ENCODE measurements at regions not wholly inside any gene's neighbourhood (a gene's known extent, or its start where the extent isn't known, plus 50 kb on each side); places are given as distances from the start of the nearest gene placed in this dataset.

- Histone ChIP-seq H3K4me3 (ENCODE audit: control extremely low read depth in 1 of 5, extremely low read depth in 1 of 5, insufficient read depth in 1 of 5, low read depth in 2 of 5, low read length in 4 of 5) (no peak overlapping the region), H3K9ac (ENCODE audit: low read length) (no peak overlapping the region), H3K27ac (ENCODE audit: low read length in 2 of 2) (no peak overlapping the region), H3K36me3 (replicated peaks in 1 of 2; ENCODE audit: control extremely low read depth in 1 of 2, control insufficient read depth in 1 of 2, extremely low read depth in 1 of 2, insufficient read depth in 2 of 2, low read length in 1 of 2) (no peaks in the 10 kb centered on the region), H3K79me2 (ENCODE audit: control insufficient read depth, insufficient read depth, low read length) (no peaks in the 10 kb centered on the region), H3K4me1 (ENCODE audit: control insufficient read depth in 2 of 2, insufficient read depth in 2 of 2, low read length in 2 of 2) (no peaks in the 10 kb centered on the region), H3K27me3 (replicated peaks in 1 of 4; ENCODE audit: control extremely low read depth in 1 of 4, control insufficient read depth in 3 of 4, insufficient read depth in 4 of 4, low read length in 3 of 4) (no peaks in the 10 kb centered on the region), H4K20me1 (ENCODE audit: control insufficient read depth, insufficient read depth, low read length, poor library complexity, severe bottlenecking) (no peaks in the 10 kb centered on the region), H2AFZ (ENCODE audit: insufficient read depth, low read depth, low read length, poor library complexity, severe bottlenecking) (no peak overlapping the region), H3K4me2 (replicated peaks; ENCODE audit: low read depth, low read length, poor library complexity, severe bottlenecking) (no peak overlapping the region), H3K9me3 (ENCODE audit: control extremely low read depth in 1 of 3, control insufficient read depth in 2 of 3, insufficient read depth in 1 of 3, low read length in 2 of 3) (no peaks in the 10 kb centered on the region)
- Mint-ChIP-seq H3K27ac (no peak overlapping the region), H3K9me3 (ENCODE audit: insufficient read depth) (no peaks in the 10 kb centered on the region), H3K4me3 (no peak overlapping the region), H3K27me3 (peaks cover 11% of the 10 kb centered on the region), H3K4me1 (no peaks in the 10 kb centered on the region)
- TF ChIP-seq CTCF (IDR thresholded peaks at IDR 0.05), result no peak
- TF ChIP-seq EZH2 (IDR thresholded peaks at IDR 0.05; ENCODE audit: borderline replicate concordance, insufficient read depth, low read depth, low read length, poor library complexity, severe bottlenecking), result no peak
- DNase-seq (no peak), ATAC-seq (ENCODE audit: low read depth) (no peak)
- WGBS (ENCODE audit: insufficient coverage), result 100% methylated on average over 1 of the region's 9 CpGs
- intact Hi-C loops (cut with micrococcal nuclease), result no loop called here
- POLR2A ChIA-PET, result no interaction called here
- CTCF ChIA-PET, result no interaction called here
Measured at GRCh38 chr15:62601777-62602545, 436.9 kb upstream of the C2CD4B start.

DNA sequence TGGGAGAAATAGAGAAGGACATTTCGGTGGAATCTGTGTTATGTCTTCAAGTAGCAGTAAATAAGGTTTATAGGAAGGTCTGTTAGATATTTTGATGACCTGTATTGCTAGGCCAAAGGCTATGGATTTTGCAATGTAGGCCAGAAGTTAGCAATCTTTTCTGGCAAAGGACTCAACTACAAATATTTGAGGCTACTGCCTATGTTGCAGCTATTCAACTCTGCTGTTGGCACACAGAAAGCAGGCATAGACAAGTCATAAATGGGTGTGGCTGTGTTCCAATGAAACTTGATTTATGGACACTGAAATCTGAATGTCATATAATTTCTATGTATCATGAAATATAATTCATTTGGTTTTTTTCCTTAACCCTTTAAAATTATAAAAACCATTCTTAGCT lies 438.7 kb upstream of the C2CD4B start:
- TF ChIP-seq EZH2 (IDR thresholded peaks at IDR 0.05; ENCODE audit: borderline replicate concordance, insufficient read depth, low read depth, low read length, poor library complexity, severe bottlenecking), result no peak
- no peak for TF ChIP-seq CTCF (IDR thresholded peaks at IDR 0.05)
- ATAC-seq (ENCODE audit: low read depth) (no peak), DNase-seq (no peak)
- Histone ChIP-seq H3K4me1 (ENCODE audit: control insufficient read depth in 2 of 2, insufficient read depth in 2 of 2, low read length in 2 of 2) (no peaks in the 10 kb centered on the region), H3K4me2 (replicated peaks; ENCODE audit: low read depth, low read length, poor library complexity, severe bottlenecking) (no peak overlapping the region), H3K36me3 (replicated peaks in 1 of 2; ENCODE audit: control extremely low read depth in 1 of 2, control insufficient read depth in 1 of 2, extremely low read depth in 1 of 2, insufficient read depth in 2 of 2, low read length in 1 of 2) (no peaks in the 10 kb centered on the region), H4K20me1 (ENCODE audit: control insufficient read depth, insufficient read depth, low read length, poor library complexity, severe bottlenecking) (no peaks in the 10 kb centered on the region), H3K79me2 (ENCODE audit: control insufficient read depth, insufficient read depth, low read length) (no peaks in the 10 kb centered on the region), H3K27me3 (replicated peaks in 1 of 4; ENCODE audit: control extremely low read depth in 1 of 4, control insufficient read depth in 3 of 4, insufficient read depth in 4 of 4, low read length in 3 of 4) (no peaks in the 10 kb centered on the region), H3K9me3 (ENCODE audit: control extremely low read depth in 1 of 3, control insufficient read depth in 2 of 3, insufficient read depth in 1 of 3, low read length in 2 of 3) (no peaks in the 10 kb centered on the region), H3K9ac (ENCODE audit: low read length) (no peak overlapping the region), H3K4me3 (ENCODE audit: control extremely low read depth in 1 of 5, extremely low read depth in 1 of 5, insufficient read depth in 1 of 5, low read depth in 2 of 5, low read length in 4 of 5) (no peak overlapping the region), H2AFZ (ENCODE audit: insufficient read depth, low read depth, low read length, poor library complexity, severe bottlenecking) (no peak overlapping the region), H3K27ac (ENCODE audit: low read length in 2 of 2) (no peak overlapping the region)
- peaks cover 19% of the 10 kb centered on the region for H3K27me3 Mint-ChIP-seq
- H3K4me1 Mint-ChIP-seq, result no peaks in the 10 kb centered on the region
- CTCF ChIA-PET, result no interaction called here
- H3K4me3 Mint-ChIP-seq, result no peak overlapping the region
- no peaks in the 10 kb centered on the region for H3K9me3 Mint-ChIP-seq (ENCODE audit: insufficient read depth)
- H3K27ac Mint-ChIP-seq, result no peak overlapping the region
- WGBS (ENCODE audit: insufficient coverage), result 78% methylated on average over 1 of the region's 1 CpG
- POLR2A ChIA-PET, result no interaction called here
- intact Hi-C loops (cut with micrococcal nuclease), result no loop called here

Measured in B cell (primary cell).